IMR-90 (cell line): ENCODE measurements at regions not wholly inside any gene's neighbourhood (a gene's known extent, or its start where the extent isn't known, plus 50 kb on each side); places are given as distances from the start of the nearest gene placed in this dataset.

ENCODE experiments used
- ATAC-seq: fragments of 200-7000 bp; cut with Tn5 transposase; 2 replicates; pipeline ENCODE4 v1.9.1; 2020; ENCODE audit warnings: low read depth, mild to moderate bottlenecking, moderate library complexity
- BruUV-seq: library from RNA; stranded (reverse); fragments of 400-500 nt; replicated peaks from 2 replicates; lab custom pipeline; 2021; lab: Mats Ljungman, UMichigan
- CTCF ChIA-PET: fragments of 300-600 bp; formaldehyde crosslinking; extraction: SDS; loops from one replicate; lab custom pipeline; 2021; ENCODE audit warnings: antibody characterized with exemption; lab: Yijun Ruan, JAX
- POLR2A ChIA-PET: fragments of 300-600 bp; sonication (Branson Sonifier 250); formaldehyde crosslinking; loops from one replicate; lab custom pipeline; 2022; ENCODE audit warnings: antibody characterized with exemption; ENCODE audit not compliant: unreplicated experiment; lab: Charles Lee
- DNase-seq: peaks from one replicate; pipeline ENCODE4 v3.0.0; 2013
- H2AFZ ChIP-seq: replicated peaks from 2 replicates; pipeline ENCODE3; 2013; ENCODE audit warnings: low read length, mild to moderate bottlenecking; ENCODE audit not compliant: poor library complexity
- H2AK5ac ChIP-seq: 2 replicates; pipeline ENCODE4 v1.6.1; 2013; ENCODE audit warnings: low read depth, low read length, inconsistent platforms
- H2AK9ac ChIP-seq: replicated peaks from 2 replicates; pipeline ENCODE3; 2013; ENCODE audit warnings: mild to moderate bottlenecking, low read depth, low read length, moderate library complexity; ENCODE audit not compliant: poor library complexity
- H2BK120ac ChIP-seq: 2 replicates; pipeline ENCODE4 v1.6.1; 2013; ENCODE audit warnings: low read depth, low read length, inconsistent platforms
- H2BK15ac ChIP-seq: 3 replicates; pipeline ENCODE4 v1.6.1; 2013; ENCODE audit warnings: low read depth, low read length, inconsistent platforms
- H2BK20ac ChIP-seq: 2 replicates; pipeline ENCODE4 v1.6.1; 2013; ENCODE audit warnings: low read depth, mild to moderate bottlenecking, inconsistent platforms, low read length, moderate library complexity
- H2BK5ac ChIP-seq: 2 replicates; pipeline ENCODE4 v1.6.1; 2013; ENCODE audit warnings: mild to moderate bottlenecking, low read depth, low read length, inconsistent platforms; ENCODE audit not compliant: poor library complexity, severe bottlenecking
- H3K14ac ChIP-seq: replicated peaks from 2 replicates; pipeline ENCODE4 v1.6.1; 2013; ENCODE audit warnings: low read depth, low read length, inconsistent platforms
- H3K18ac ChIP-seq: 2 replicates; pipeline ENCODE4 v1.6.1; 2013; ENCODE audit warnings: low read depth, low read length, control low read depth
- H3K23ac ChIP-seq: 2 replicates; pipeline ENCODE4 v1.6.1; 2013; ENCODE audit warnings: low read depth, low read length, inconsistent platforms
- H3K27ac ChIP-seq: 2 replicates; pipeline ENCODE4 v1.5.1; 2013; ENCODE audit warnings: mild to moderate bottlenecking, control low read depth, low read length; ENCODE audit not compliant: insufficient read depth
- H3K27me3 ChIP-seq: 2 replicates; pipeline ENCODE4 v1.6.1; 2013; ENCODE audit warnings: low read length; ENCODE audit not compliant: control insufficient read depth, insufficient read depth
- H3K36me3 ChIP-seq: 2 replicates; pipeline ENCODE4 v1.6.1; 2013; ENCODE audit warnings: low read length, mixed read lengths; ENCODE audit not compliant: control insufficient read depth, insufficient read depth
- H3K4ac ChIP-seq: 2 replicates; pipeline ENCODE4 v1.6.1; 2013; ENCODE audit warnings: low read depth, low read length, inconsistent platforms
- H3K4me1 ChIP-seq: 2 replicates; pipeline ENCODE4 v1.6.1; 2013; ENCODE audit warnings: low read length, mixed read lengths; ENCODE audit not compliant: control insufficient read depth, insufficient read depth
- H3K4me2 ChIP-seq: 2 replicates; pipeline ENCODE4 v1.6.1; 2013; ENCODE audit warnings: low read depth, mild to moderate bottlenecking, control low read depth, low read length, moderate library complexity
- H3K4me3 ChIP-seq: 2 replicates; pipeline ENCODE4 v1.5.1; 2013; ENCODE audit warnings: low read depth, mild to moderate bottlenecking, control low read depth, low read length, moderate library complexity; ENCODE audit not compliant: insufficient read depth
- H3K56ac ChIP-seq: 2 replicates; pipeline ENCODE4 v1.6.1; 2013; ENCODE audit warnings: low read length, inconsistent platforms; ENCODE audit not compliant: insufficient read depth; ENCODE audit errors: extremely low read depth
- H3K79me1 ChIP-seq, 2 experiments: 2 replicates each; pipeline ENCODE4 v1.6.1; 2013; ENCODE audit warnings: low read length in 2 of 2, inconsistent platforms in 1 of 2, low read depth in 1 of 2
- H3K9ac ChIP-seq: 2 replicates; pipeline ENCODE4 v1.6.1; 2013; ENCODE audit warnings: low read depth, low read length, control low read depth
- H3K9me1 ChIP-seq: 2 replicates; pipeline ENCODE4 v1.6.1; 2013; ENCODE audit warnings: low read length, inconsistent platforms; ENCODE audit not compliant: insufficient read depth
- H3K9me3 ChIP-seq: 2 replicates; pipeline ENCODE4 v1.6.1; 2013; ENCODE audit warnings: low read length; ENCODE audit not compliant: control insufficient read depth, insufficient read depth
- H4K20me1 ChIP-seq: 2 replicates; pipeline ENCODE4 v1.6.1; 2013; ENCODE audit warnings: low read length, inconsistent platforms; ENCODE audit not compliant: insufficient read depth
- H4K5ac ChIP-seq: 2 replicates; pipeline ENCODE4 v1.6.1; 2013; ENCODE audit warnings: mild to moderate bottlenecking, low read depth, low read length, control low read depth
- H4K8ac ChIP-seq, 2 experiments: 2 replicates each; pipeline ENCODE4 v1.6.1; 2013; ENCODE audit warnings: low read depth in 2 of 2, low read length in 2 of 2, control low read depth in 1 of 2, inconsistent platforms in 1 of 2
- H4K91ac ChIP-seq: 2 replicates; pipeline ENCODE4 v1.6.1; 2013; ENCODE audit warnings: low read depth, low read length, inconsistent platforms; ENCODE audit not compliant: insufficient read depth
- BHLHE40 ChIP-seq: fragments of 150-350 bp; IDR thresholded peaks from 2 replicates; pipeline ENCODE4 v1.6.1; 2016; ENCODE audit warnings: mild to moderate bottlenecking, low read depth, low read length
- CEBPB ChIP-seq: IDR thresholded peaks from 2 replicates; pipeline ENCODE4 v1.6.1; 2012; ENCODE audit warnings: low read depth, low read length, improper control_type of control experiment
- CHD1 ChIP-seq: IDR thresholded peaks from 2 replicates; pipeline ENCODE4 v1.6.1; 2012; ENCODE audit warnings: low read depth, low read length, improper control_type of control experiment
- CTCF ChIP-seq: conservative IDR thresholded peaks from 2 replicates; pipeline ENCODE4 v1.5.1; 2012; ENCODE audit warnings: mild to moderate bottlenecking, low read depth, low read length, improper control_type of control experiment
- ELK1 ChIP-seq: fragments of 150-350 bp; IDR thresholded peaks from 2 replicates; pipeline ENCODE4 v1.6.1; 2016; ENCODE audit warnings: low read depth, mild to moderate bottlenecking, low read length, moderate library complexity, borderline replicate concordance
- FOS ChIP-seq: fragments of 150-350 bp; IDR thresholded peaks from 2 replicates; pipeline ENCODE4 v1.6.1; 2016; ENCODE audit warnings: low read depth, low read length
- MAFK ChIP-seq: IDR thresholded peaks from 2 replicates; pipeline ENCODE4 v1.6.1; 2012; ENCODE audit warnings: low read depth, low read length, improper control_type of control experiment
- MAZ ChIP-seq: IDR thresholded peaks from 2 replicates; pipeline ENCODE4 v1.6.1; 2012; ENCODE audit warnings: low read depth, mild to moderate bottlenecking, low read length, improper control_type of control experiment, moderate library complexity, borderline replicate concordance
- MXI1 ChIP-seq: IDR thresholded peaks from 2 replicates; pipeline ENCODE4 v1.6.1; 2012; ENCODE audit warnings: low read depth, mild to moderate bottlenecking, low read length, moderate library complexity, borderline replicate concordance
- NFE2L2 ChIP-seq: fragments of 150-350 bp; IDR thresholded peaks from 2 replicates; pipeline ENCODE4 v1.6.1; 2016; ENCODE audit warnings: low read depth, mild to moderate bottlenecking, low read length
- POLR2A ChIP-seq: IDR thresholded peaks from 2 replicates; pipeline ENCODE4 v1.6.1; 2012; ENCODE audit warnings: mild to moderate bottlenecking, low read depth, low read length
- RAD21 ChIP-seq: IDR thresholded peaks from 2 replicates; pipeline ENCODE4 v1.6.1; 2012; ENCODE audit warnings: low read length, improper control_type of control experiment
- RCOR1 ChIP-seq: IDR thresholded peaks from 2 replicates; pipeline ENCODE4 v1.6.1; 2012; ENCODE audit warnings: mild to moderate bottlenecking, low read length, improper control_type of control experiment; ENCODE audit not compliant: insufficient replicate concordance
- RFX5 ChIP-seq: IDR thresholded peaks from 2 replicates; pipeline ENCODE4 v1.8.0; 2012; ENCODE audit warnings: low read depth, mild to moderate bottlenecking, low read length, moderate library complexity
- SMC3 ChIP-seq: fragments of 150-350 bp; IDR thresholded peaks from 2 replicates; pipeline ENCODE4 v1.6.1; 2016; ENCODE audit warnings: low read depth, mild to moderate bottlenecking, antibody characterized with exemption, low read length, moderate library complexity
- USF2 ChIP-seq: fragments of 150-350 bp; IDR thresholded peaks from 2 replicates; pipeline ENCODE4 v1.6.1; 2017; ENCODE audit warnings: mild to moderate bottlenecking, antibody characterized with exemption, low read length, low read depth
- WGBS, 2 experiments: methylation state at CpG; one replicate each; pipeline versions ENCODE4 v1.1.5 to v1.1.7; 2013; ENCODE audit warnings: missing lambda C conversion rate in 2 of 2; ENCODE audit not compliant: insufficient read length in 1 of 2; ENCODE audit errors: extremely low coverage in 2 of 2; 5-methylcytosine and 5-hydroxymethylcytosine counted together
- dilution Hi-C: fragments of 300-500 bp; cut with HindIII; formaldehyde crosslinking; loops from one replicate; pipeline ENCODE4 v1.14.3; 2018; ENCODE audit warnings: low sequenced_read_pairs; ENCODE audit not compliant: unreplicated experiment
- in situ Hi-C: fragments of 300-500 bp; cut with MboI; formaldehyde crosslinking; loops from 3 replicates; pipeline ENCODE4 v1.14.3; 2019; ENCODE audit warnings: low sequenced_read_pairs, inconsistent platforms, mixed read lengths
- intact Hi-C: fragments of 100-400 bp; cut with micrococcal nuclease; formaldehyde crosslinking; loops from 2 replicates; pipeline ENCODE4 v1.10.0; 2022

- H2BK120ac ChIP-seq: no peak overlapping the region
- H2BK5ac ChIP-seq: no peak overlapping the region
- no peak overlapping the region for H2AK5ac ChIP-seq
- no peaks in the 10 kb centered on the region for H3K4me1 ChIP-seq
- no peak overlapping the region for H2BK20ac ChIP-seq
- BruUV-seq: no TSS peak
- H4K20me1 ChIP-seq: no peaks in the 10 kb centered on the region
- H3K79me1 ChIP-seq: no peaks in the 10 kb centered on the region
- H2AK9ac ChIP-seq: no peak overlapping the region
- H3K23ac ChIP-seq: no peak overlapping the region
- no peaks in the 10 kb centered on the region for H3K27me3 ChIP-seq
- H3K4me2 ChIP-seq: no peak overlapping the region
- no peaks in the 10 kb centered on the region for H3K36me3 ChIP-seq
- H2BK15ac ChIP-seq: no peak overlapping the region
- H3K27ac ChIP-seq: no peak overlapping the region
- no peak overlapping the region for H3K56ac ChIP-seq
- H2AFZ ChIP-seq: no peak overlapping the region
- H3K4me3 ChIP-seq: no peak overlapping the region
- no peak overlapping the region for H3K4ac ChIP-seq
- ATAC-seq (no peak), DNase-seq (no peak)
- no peaks in the 10 kb centered on the region for H3K9me3 ChIP-seq
- TF ChIP-seq RCOR1 (no peak), SMC3 (no peak), RFX5 (no peak), ELK1 (no peak), CTCF (no peak), MXI1 (no peak), USF2 (no peak), MAZ (no peak), MAFK (no peak), CEBPB (no peak), NFE2L2 (no peak), POLR2A (no peak), BHLHE40 (no peak), CHD1 (no peak), FOS (no peak), RAD21 (no peak)
- POLR2A ChIA-PET: no interaction called here
- CTCF ChIA-PET: no interaction called here
- intact Hi-C loops (no loop called here), dilution Hi-C loops (no loop called here), in situ Hi-C loops (no loop called here)
- H3K9ac ChIP-seq: no peak overlapping the region
- no peaks in the 10 kb centered on the region for H3K9me1 ChIP-seq
- no peak overlapping the region for H4K91ac ChIP-seq
- no peak overlapping the region for H3K18ac ChIP-seq
- H3K14ac ChIP-seq: no peak overlapping the region
- no peak overlapping the region for H4K8ac ChIP-seq
- WGBS, 2 experiments: no CpG with 5 or more reads among the region's 3 CpGs
- H4K5ac ChIP-seq: no peak overlapping the region
Observed at GRCh38 chr4:126825083-126825482, 807.7 kb upstream of the INTU start.
